ENCODE measurements at regions not wholly inside any gene's neighbourhood (a gene's known extent, or its start where the extent isn't known, plus 50 kb on each side); places are given as distances from the start of the nearest gene placed in this dataset.

GRCh38 chr12:28869197-28869596 lies 279.9 kb upstream of the FAR2 start:
- POLR2A ChIA-PET = no interaction called here
- DNase-seq (ENCODE audit: extremely low spot score) = no peak
- CTCF ChIA-PET = interaction anchor here (0.7 kb wide), 1 partner anchor 891 kb away, joined by 3 read pairs; no protein-coding TSS in a partner anchor
- TF ChIP-seq LEF1 (IDR thresholded peaks at IDR 0.05; ENCODE audit: borderline replicate concordance) (no peak), SP1 (IDR thresholded peaks at IDR 0.05) (no peak)

- TF ChIP-seq NFRKB (IDR thresholded peaks at IDR 0.05) (no peak), PKNOX1 (IDR thresholded peaks at IDR 0.05) (no peak), HDGF (IDR thresholded peaks at IDR 0.05; ENCODE audit: borderline replicate concordance) (no peak), TARDBP (IDR thresholded peaks at IDR 0.05) (no peak), L3MBTL2 (conservative IDR thresholded peaks at IDR 0.05) (no peak)
- CTCF ChIA-PET = no interaction called here
- POLR2A ChIA-PET = no interaction called here
- no peak for DNase-seq (ENCODE audit: extremely low spot score)
These were observed 278.1 kb upstream of the FAR2 start for GRCh38 chr12:28870839-28871440.

- POLR2A ChIA-PET = no interaction called here
- TF ChIP-seq PKNOX1 (IDR thresholded peaks at IDR 0.05) (no peak), FOXA1 (IDR thresholded peaks at IDR 0.05) (no peak), SP1 (IDR thresholded peaks at IDR 0.05) (no peak), L3MBTL2 (conservative IDR thresholded peaks at IDR 0.05) (no peak), NFRKB (IDR thresholded peaks at IDR 0.05) (no peak), SUZ12 (IDR thresholded peaks at IDR 0.05) (no peak)
- DNase-seq (ENCODE audit: extremely low spot score) = peak; percentile 64
- CTCF ChIA-PET = interaction anchor here (0.6 kb wide), 1 partner anchor 1007 kb away, joined by 3 read pairs; no protein-coding TSS in a partner anchor
These were observed 276.3 kb upstream of the FAR2 start for GRCh38 chr12:28872654-28873268.

- DNase-seq (ENCODE audit: extremely low spot score) = no peak
- TF ChIP-seq FOXA1 (IDR thresholded peaks at IDR 0.05) = no peak
- TF ChIP-seq FOXK2 (IDR thresholded peaks at IDR 0.05) = no peak
- TF ChIP-seq LEF1 (IDR thresholded peaks at IDR 0.05; ENCODE audit: borderline replicate concordance) = no peak
- TF ChIP-seq TARDBP (IDR thresholded peaks at IDR 0.05) = no peak
- no peak for TF ChIP-seq CTBP1 (IDR thresholded peaks at IDR 0.05; ENCODE audit: borderline replicate concordance)
- TF ChIP-seq ZNF384 (IDR thresholded peaks at IDR 0.05) = no peak
- POLR2A ChIA-PET = no interaction called here
- CTCF ChIA-PET = no interaction called here
These were observed 274.3 kb upstream of the FAR2 start for GRCh38 chr12:28874758-28875157.

GRCh38 chr12:28876196-28876798 lies 272.8 kb upstream of the FAR2 start:
- ChIA-PET POLR2A (no interaction called here), CTCF (no interaction called here)
- no peak for TF ChIP-seq FOXK2 (IDR thresholded peaks at IDR 0.05)
- no peak for TF ChIP-seq FOXA1 (IDR thresholded peaks at IDR 0.05)
- no peak for TF ChIP-seq ZNF384 (IDR thresholded peaks at IDR 0.05)
- TF ChIP-seq TARDBP (IDR thresholded peaks at IDR 0.05) = no peak
- no peak for TF ChIP-seq SUZ12 (IDR thresholded peaks at IDR 0.05)
- no peak for TF ChIP-seq BHLHE40 (IDR thresholded peaks at IDR 0.05; ENCODE audit: borderline replicate concordance)
- no peak for TF ChIP-seq PKNOX1 (IDR thresholded peaks at IDR 0.05)
- TF ChIP-seq HDGF (IDR thresholded peaks at IDR 0.05; ENCODE audit: borderline replicate concordance) = no peak
- no peak for TF ChIP-seq CTBP1 (IDR thresholded peaks at IDR 0.05; ENCODE audit: borderline replicate concordance)
- no peak for DNase-seq (ENCODE audit: extremely low spot score)

GRCh38 chr12:28877854-28878253 lies 271.2 kb upstream of the FAR2 start:
- POLR2A ChIA-PET = no interaction called here
- CTCF ChIA-PET = no interaction called here
- no peak for TF ChIP-seq FOXA1 (IDR thresholded peaks at IDR 0.05)
- no peak for DNase-seq (ENCODE audit: extremely low spot score)

- ChIA-PET POLR2A (no interaction called here), CTCF (no interaction called here)
- no peak for DNase-seq (ENCODE audit: extremely low spot score)
- TF ChIP-seq FOXM1 (IDR thresholded peaks at IDR 0.05; ENCODE audit: borderline replicate concordance) (no peak), ZNF384 (IDR thresholded peaks at IDR 0.05) (no peak), BHLHE40 (IDR thresholded peaks at IDR 0.05; ENCODE audit: borderline replicate concordance) (no peak), SUZ12 (IDR thresholded peaks at IDR 0.05) (no peak), L3MBTL2 (conservative IDR thresholded peaks at IDR 0.05) (no peak), LEF1 (IDR thresholded peaks at IDR 0.05; ENCODE audit: borderline replicate concordance) (no peak), TARDBP (IDR thresholded peaks at IDR 0.05) (no peak), HDGF (IDR thresholded peaks at IDR 0.05; ENCODE audit: borderline replicate concordance) (no peak)
These were observed 270.4 kb upstream of the FAR2 start for GRCh38 chr12:28878629-28879028.

- ChIA-PET CTCF (no interaction called here), POLR2A (no interaction called here)
- no peak for TF ChIP-seq CTBP1 (IDR thresholded peaks at IDR 0.05; ENCODE audit: borderline replicate concordance)
- no peak for TF ChIP-seq ZNF384 (IDR thresholded peaks at IDR 0.05)
- TF ChIP-seq SP1 (IDR thresholded peaks at IDR 0.05) = no peak
- no peak for TF ChIP-seq TARDBP (IDR thresholded peaks at IDR 0.05)
- TF ChIP-seq FOXM1 (IDR thresholded peaks at IDR 0.05; ENCODE audit: borderline replicate concordance) = no peak
- no peak for TF ChIP-seq NFRKB (IDR thresholded peaks at IDR 0.05)
- TF ChIP-seq ELF4 (IDR thresholded peaks at IDR 0.05) = no peak
- TF ChIP-seq FOXA1 (IDR thresholded peaks at IDR 0.05) = no peak
- TF ChIP-seq SUZ12 (IDR thresholded peaks at IDR 0.05) = no peak
- TF ChIP-seq LEF1 (IDR thresholded peaks at IDR 0.05; ENCODE audit: borderline replicate concordance) = no peak
- no peak for TF ChIP-seq BHLHE40 (IDR thresholded peaks at IDR 0.05; ENCODE audit: borderline replicate concordance)
- TF ChIP-seq ARNT (IDR thresholded peaks at IDR 0.05) = no peak
- no peak for TF ChIP-seq PKNOX1 (IDR thresholded peaks at IDR 0.05)
- no peak for DNase-seq (ENCODE audit: extremely low spot score)
These were observed 269.7 kb upstream of the FAR2 start for GRCh38 chr12:28879379-28879778.
